Psoas muscle (tissue), 7 donors: ENCODE measurements at regions not wholly inside any gene's neighbourhood (a gene's known extent, or its start where the extent isn't known, plus 50 kb on each side); places are given as distances from the start of the nearest gene placed in this dataset.
"Not testable (repeated sequence)": the region's sequence is repeated elsewhere in the genome, so short reads cannot be mapped to it uniquely, and the experiment has no call there.

Source experiments
- ATAC-seq, 4 donors: fragments of 200-7000 bp; cut with Tn5 transposase; one replicate each; pipeline ENCODE4 v1.9.1; 2020; ENCODE audit warnings: moderate library complexity in 3 of 4, mild to moderate bottlenecking in 2 of 4
- DNase-seq, 2 donors: peaks; one replicate each; pipeline ENCODE4 v3.0.0-alpha.2; 2020
- H3K27ac ChIP-seq: fragments of 200-600 bp; one replicate; pipeline ENCODE4 v1.8.0; 2022
- H3K27me3 ChIP-seq, 3 donors: fragments of 200-600 bp in 1 of 3; one replicate each; pipeline versions ENCODE4 v1.6.1 to v1.8.0; 2013 to 2022; ENCODE audit warnings: low read length in 2 of 3, mild to moderate bottlenecking in 2 of 3, moderate library complexity in 1 of 3; ENCODE audit not compliant: insufficient read depth in 3 of 3
- H3K36me3 ChIP-seq, 2 donors: fragments of 200-600 bp in 1 of 2; one replicate each; pipeline versions ENCODE4 v1.6.1 to v1.8.0; 2013 to 2022; ENCODE audit warnings: low read depth in 1 of 2, mild to moderate bottlenecking in 1 of 2, moderate library complexity in 1 of 2; ENCODE audit not compliant: insufficient read depth in 1 of 2
- H3K4me1 ChIP-seq: fragments of 200-600 bp; one replicate; pipeline ENCODE4 v1.8.0; 2022
- H3K4me3 ChIP-seq: fragments of 200-600 bp; one replicate; pipeline ENCODE4 v1.8.0; 2022; ENCODE audit warnings: mild to moderate bottlenecking
- H3K9me3 ChIP-seq: fragments of 200-600 bp; one replicate; pipeline ENCODE4 v1.8.0; 2022
- whole genome bisulfite sequencing, 3 donors: extraction: QIAGEN DNeasy Blood & Tissue Kit; methylation state at CpG; one replicate each; pipeline versions ENCODE4 v1.1.6 to v1.1.7; 2013; 5-methylcytosine and 5-hydroxymethylcytosine counted together
- intact Hi-C, 2 donors: fragments of 100-400 bp; cut with DNase I; formaldehyde crosslinking; loops; one replicate each; pipeline versions ENCODE4 v1.11.0 to v1.14.2; 2022
- TF ChIP-seq, protein P1 (sequence below): fragments of 200-600 bp; IDR thresholded peaks from one replicate; pipeline ENCODE4 v1.8.0; 2022; ENCODE audit warnings: antibody characterized with exemption
- donor health status: healthy with polysubstance abuse.
- donor health status: DM: no; HTN: no; CAD: no; lungs with moderate emphysema.
- donor health status: Bipolar disorder and iron deficiency.
- donor health status: healthy.
- donor health status: DM: yes; HTN: yes; CAD: no.
- donor health status: DM: no; HTN: no; CAD: no.
- donor health status: DM: yes; HTN: yes; CAD: no.

DNA sequence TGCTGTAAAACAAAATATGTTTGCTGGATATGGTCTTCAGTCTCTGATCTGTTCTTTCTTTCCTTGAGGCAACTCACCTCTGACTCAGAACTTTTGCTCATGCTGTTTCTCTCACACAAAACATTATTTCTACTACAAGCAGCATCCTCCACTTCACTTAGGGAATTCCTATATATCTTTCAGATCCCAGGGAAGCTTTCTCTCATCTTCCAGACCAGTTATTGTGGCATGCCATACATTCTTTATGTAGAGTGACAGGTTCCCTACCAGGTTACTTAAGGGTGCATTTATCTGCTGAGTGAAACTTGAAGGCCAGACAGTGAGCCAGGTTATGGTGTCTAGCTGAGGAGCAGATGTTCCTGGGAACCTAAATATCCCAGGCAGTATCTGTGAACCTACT, 1226.0 kb downstream of the CDH8 start:
- no peak for DNase-seq
- no peaks in the 10 kb centered on the region for H3K4me1 ChIP-seq
- no peak overlapping the region for H3K27ac ChIP-seq
- TF ChIP-seq, protein P1, sequence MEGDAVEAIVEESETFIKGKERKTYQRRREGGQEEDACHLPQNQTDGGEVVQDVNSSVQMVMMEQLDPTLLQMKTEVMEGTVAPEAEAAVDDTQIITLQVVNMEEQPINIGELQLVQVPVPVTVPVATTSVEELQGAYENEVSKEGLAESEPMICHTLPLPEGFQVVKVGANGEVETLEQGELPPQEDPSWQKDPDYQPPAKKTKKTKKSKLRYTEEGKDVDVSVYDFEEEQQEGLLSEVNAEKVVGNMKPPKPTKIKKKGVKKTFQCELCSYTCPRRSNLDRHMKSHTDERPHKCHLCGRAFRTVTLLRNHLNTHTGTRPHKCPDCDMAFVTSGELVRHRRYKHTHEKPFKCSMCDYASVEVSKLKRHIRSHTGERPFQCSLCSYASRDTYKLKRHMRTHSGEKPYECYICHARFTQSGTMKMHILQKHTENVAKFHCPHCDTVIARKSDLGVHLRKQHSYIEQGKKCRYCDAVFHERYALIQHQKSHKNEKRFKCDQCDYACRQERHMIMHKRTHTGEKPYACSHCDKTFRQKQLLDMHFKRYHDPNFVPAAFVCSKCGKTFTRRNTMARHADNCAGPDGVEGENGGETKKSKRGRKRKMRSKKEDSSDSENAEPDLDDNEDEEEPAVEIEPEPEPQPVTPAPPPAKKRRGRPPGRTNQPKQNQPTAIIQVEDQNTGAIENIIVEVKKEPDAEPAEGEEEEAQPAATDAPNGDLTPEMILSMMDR, result no peak
- no peaks in the 10 kb centered on the region for H3K9me3 ChIP-seq
- no peak overlapping the region for H3K4me3 ChIP-seq
- intact Hi-C loops, result no loop called here
- H3K36me3 ChIP-seq, result no peaks in the 10 kb centered on the region
- ATAC-seq, result no peak
- no peaks in the 10 kb centered on the region for H3K27me3 ChIP-seq

DNA sequence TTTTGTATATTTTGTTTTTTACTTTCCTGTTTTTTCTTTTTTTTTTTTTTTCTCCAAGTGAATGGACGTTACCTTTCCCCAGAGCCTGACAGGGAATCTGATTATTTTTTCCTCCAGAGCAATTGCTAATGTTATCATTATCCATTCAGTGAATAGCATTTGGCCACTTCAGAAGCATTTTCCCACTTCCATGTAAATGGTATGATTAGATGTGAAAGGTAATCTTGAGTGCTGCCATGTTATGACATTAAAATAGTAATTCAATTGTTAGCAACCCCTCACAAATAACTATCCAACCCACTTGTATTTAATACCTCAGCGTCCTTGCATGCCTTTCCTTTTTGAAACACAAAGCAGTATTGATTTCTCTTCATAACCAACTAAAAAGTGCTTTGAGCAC, 1243.8 kb downstream of the CDH8 start:
- ATAC-seq, result no peak

DNA sequence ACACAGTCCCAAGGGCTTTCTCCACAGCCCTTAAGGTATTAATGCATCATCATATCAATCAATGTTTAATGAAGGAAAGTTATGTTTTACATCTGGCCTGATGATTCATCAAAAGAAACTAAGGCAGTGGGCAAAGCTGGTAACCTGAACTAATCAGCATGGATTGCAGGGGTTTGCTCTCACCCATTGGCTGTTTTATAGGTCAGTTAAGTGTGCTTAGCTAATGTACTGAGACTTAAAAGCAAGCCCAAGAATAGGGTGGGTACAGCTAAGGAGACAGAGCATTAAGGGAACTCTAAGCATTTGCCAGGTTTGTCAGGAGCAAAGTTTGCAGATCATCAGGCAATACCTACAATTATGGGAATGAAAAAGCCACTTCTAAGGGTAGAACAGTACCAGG, 1247.6 kb downstream of the CDH8 start:
- ATAC-seq (no peak), DNase-seq (no peak)
- intact Hi-C loops, result no loop called here
- H3K27ac ChIP-seq, result no peak overlapping the region
- TF ChIP-seq, protein P1, result no peak
- no peaks in the 10 kb centered on the region for H3K27me3 ChIP-seq
- no peaks in the 10 kb centered on the region for H3K36me3 ChIP-seq
- no peaks in the 10 kb centered on the region for H3K9me3 ChIP-seq
- no peak overlapping the region for H3K4me3 ChIP-seq
- no peaks in the 10 kb centered on the region for H3K4me1 ChIP-seq

More for the DNA sequence above, 1243.8 kb downstream of the CDH8 start:
- no peak for DNase-seq
- Histone ChIP-seq H3K27ac (no peak overlapping the region), H3K27me3 (no peaks in the 10 kb centered on the region), H3K4me1 (no peaks in the 10 kb centered on the region), H3K9me3 (no peaks in the 10 kb centered on the region), H3K36me3 (no peaks in the 10 kb centered on the region), H3K4me3 (no peak overlapping the region)
- 62 to 68% (median 67%) methylated on average over 2 of the region's 2 CpGs for WGBS, 3 donors
- intact Hi-C loops, result no loop called here
- TF ChIP-seq, protein P1, result no peak

DNA sequence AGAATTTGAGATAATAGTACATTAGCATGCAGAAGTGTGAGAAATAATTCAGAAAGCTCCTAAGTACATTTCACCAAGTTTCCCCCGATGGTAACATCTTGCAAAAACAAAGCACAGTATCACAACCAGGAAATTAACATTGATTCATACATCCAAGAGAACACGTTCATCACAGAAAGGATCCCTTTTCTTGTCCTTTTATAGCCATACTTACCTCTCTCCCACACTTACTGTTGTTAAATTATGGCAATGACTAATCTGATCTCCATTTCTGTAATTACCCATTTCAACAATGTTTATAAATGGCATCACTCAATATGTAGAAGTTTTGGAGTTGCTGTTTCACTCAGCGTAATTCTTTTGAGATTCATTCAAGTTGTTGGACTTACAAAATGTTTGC, 1260.0 kb downstream of the CDH8 start:
- DNase-seq (no peak), ATAC-seq (no peak)
- Histone ChIP-seq H3K9me3 (no peaks in the 10 kb centered on the region), H3K27me3 (no peaks in the 10 kb centered on the region), H3K36me3 (no peaks in the 10 kb centered on the region), H3K4me1 (no peaks in the 10 kb centered on the region), H3K4me3 (no peak overlapping the region), H3K27ac (no peak overlapping the region)
- TF ChIP-seq, protein P1, result no peak
- 77 to 83% (median 79%) methylated on average over 3 of the region's 3 CpGs for WGBS, 3 donors
- intact Hi-C loops, result no loop called here

DNA sequence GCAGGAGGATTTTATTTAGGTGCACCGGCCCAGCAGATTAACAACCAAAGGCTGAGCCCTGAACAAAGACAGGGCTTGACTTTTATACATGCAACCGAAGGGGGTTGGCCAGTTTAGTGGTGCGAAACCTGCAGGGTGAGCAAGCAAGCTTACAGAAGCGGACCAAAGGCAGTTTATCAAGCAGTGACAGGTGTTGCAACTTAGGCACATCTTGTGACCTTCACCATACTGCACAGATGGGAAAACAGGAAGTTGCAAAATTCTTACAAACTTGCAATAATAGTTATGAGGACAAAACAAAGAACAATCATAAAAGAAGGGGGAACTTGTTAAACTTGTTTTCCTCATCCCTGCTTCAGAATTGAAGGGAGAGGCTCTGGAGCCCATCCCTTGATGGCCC, 1265.1 kb downstream of the CDH8 start:
- intact Hi-C loops, result no loop called here
- no peak for DNase-seq
- Histone ChIP-seq H3K27me3 (no peaks in the 10 kb centered on the region), H3K9me3 (no peaks in the 10 kb centered on the region), H3K4me1 (no peaks in the 10 kb centered on the region), H3K4me3 (no peak overlapping the region), H3K36me3 (no peaks in the 10 kb centered on the region), H3K27ac (no peak overlapping the region)
- ATAC-seq, result no peak
- TF ChIP-seq, protein P1, result no peak
- WGBS, 3 donors, result 76 to 82% (median 77%) methylated on average over 4 of the region's 4 CpGs

DNA sequence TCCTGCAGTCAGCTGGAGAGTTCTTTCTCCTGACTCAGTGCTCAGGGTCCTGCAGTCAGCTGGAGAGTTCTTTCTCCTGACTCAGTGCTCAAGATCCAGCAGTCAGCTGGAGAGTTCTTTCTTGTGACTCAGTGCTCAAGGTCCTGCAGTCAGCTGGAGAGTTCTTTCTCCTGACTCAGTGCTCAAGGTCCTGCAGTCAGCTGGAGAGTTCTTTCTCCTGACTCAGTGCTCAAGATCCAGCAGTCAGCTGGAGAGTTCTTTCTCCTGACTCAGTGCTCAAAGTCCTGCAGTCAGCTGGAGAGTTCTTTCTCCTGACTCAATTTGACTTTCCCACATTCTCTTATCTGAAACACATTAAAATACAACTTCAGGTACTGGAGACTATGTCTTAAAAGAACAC, 1265.9 kb downstream of the CDH8 start:
- H3K36me3 ChIP-seq, H3K9me3 ChIP-seq, intact Hi-C loops, ATAC-seq, H3K27ac ChIP-seq, H3K27me3 ChIP-seq, H3K4me1 ChIP-seq, H3K4me3 ChIP-seq, DNase-seq: not testable (repeated sequence)
